Osteoblast (primary cell): ENCODE measurements at regions not wholly inside any gene's neighbourhood (a gene's known extent, or its start where the extent isn't known, plus 50 kb on each side); places are given as distances from the start of the nearest gene placed in this dataset.
A peak's percentile ranks its signal among the peaks of the same experiment; 100 is the strongest.

Experiments
- DNase-seq: peaks from one replicate; pipeline ENCODE4 v3.0.0; 2011; ENCODE audit warnings: low spot score, mixed read lengths; ENCODE audit not compliant: insufficient read length; ENCODE audit errors: missing footprints
- H2AFZ ChIP-seq: 2 replicates; pipeline ENCODE4 v1.6.0; 2011; ENCODE audit warnings: mild to moderate bottlenecking, low read length
- H3K27ac ChIP-seq: 2 replicates; pipeline ENCODE4 v1.5.1; 2011; ENCODE audit warnings: mild to moderate bottlenecking, low read depth, low read length, moderate library complexity
- H3K27me3 ChIP-seq: 2 replicates; pipeline ENCODE4 v1.6.0; 2012; ENCODE audit warnings: mild to moderate bottlenecking, control low read depth, inconsistent platforms, low read length, moderate library complexity; ENCODE audit not compliant: insufficient read depth
- H3K36me3 ChIP-seq: 2 replicates; pipeline ENCODE4 v1.5.1; 2011; ENCODE audit warnings: mild to moderate bottlenecking, low read length, control low read depth, moderate library complexity; ENCODE audit not compliant: insufficient read depth
- H3K4me1 ChIP-seq: 2 replicates; pipeline ENCODE4 v1.5.1; 2011; ENCODE audit warnings: mild to moderate bottlenecking, low read length, control low read depth, moderate library complexity; ENCODE audit not compliant: insufficient read depth
- H3K4me2 ChIP-seq: 2 replicates; pipeline ENCODE4 v1.6.0; 2011; ENCODE audit warnings: mild to moderate bottlenecking, low read length; ENCODE audit not compliant: insufficient read depth
- H3K4me3 ChIP-seq: fragments of 200-600 bp; sonication (generic); 3 replicates; pipeline ENCODE4 v1.5.1; 2012; ENCODE audit warnings: mild to moderate bottlenecking, low read length, inconsistent platforms; ENCODE audit not compliant: insufficient read depth
- H3K79me2 ChIP-seq: 2 replicates; pipeline ENCODE4 v1.6.0; 2012; ENCODE audit warnings: mild to moderate bottlenecking, low read length, control low read depth, inconsistent platforms; ENCODE audit not compliant: insufficient read depth
- H3K9me3 ChIP-seq: 2 replicates; pipeline ENCODE4 v1.5.1; 2011; ENCODE audit warnings: low read depth, low read length, control low read depth
- H4K20me1 ChIP-seq: 2 replicates; pipeline ENCODE4 v1.6.0; 2012; ENCODE audit warnings: mild to moderate bottlenecking, low read length, control low read depth; ENCODE audit not compliant: insufficient read depth
- TF ChIP-seq, protein P1 (sequence below): IDR thresholded peaks from 2 replicates; pipeline ENCODE4 v1.5.1; 2011; ENCODE audit warnings: mild to moderate bottlenecking, low read depth, low read length, moderate library complexity; ENCODE audit errors: extremely low read depth

DNA sequence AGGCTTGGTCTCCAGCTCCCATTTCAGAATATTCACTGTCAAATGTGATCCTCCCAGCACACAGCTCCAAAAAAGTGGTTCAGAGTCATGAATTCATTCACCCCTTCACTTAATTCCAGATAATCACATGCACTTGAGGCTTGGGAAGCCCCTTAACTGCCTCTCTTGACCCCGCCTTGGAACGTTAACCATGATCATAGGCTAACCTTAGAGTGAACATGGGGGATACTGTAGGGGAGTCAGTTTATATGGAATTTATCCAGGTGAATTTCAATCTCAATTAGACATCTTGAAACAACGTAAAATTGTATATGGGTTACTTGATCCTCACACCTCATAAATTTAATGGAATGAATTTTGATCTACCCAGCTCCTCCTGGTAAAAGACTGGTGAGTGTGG lies 346.8 kb upstream of the ARID1B start:
- Histone ChIP-seq H3K27ac (no peak overlapping the region), H3K4me2 (no peak overlapping the region), H3K9me3 (no peaks in the 10 kb centered on the region), H3K36me3 (no peaks in the 10 kb centered on the region), H3K79me2 (no peaks in the 10 kb centered on the region), H3K4me3 (no peak overlapping the region), H4K20me1 (no peaks in the 10 kb centered on the region), H3K27me3 (no peaks in the 10 kb centered on the region), H2AFZ (no peak overlapping the region), H3K4me1 (peaks cover 12% of the 10 kb centered on the region)
- TF ChIP-seq, protein P1, sequence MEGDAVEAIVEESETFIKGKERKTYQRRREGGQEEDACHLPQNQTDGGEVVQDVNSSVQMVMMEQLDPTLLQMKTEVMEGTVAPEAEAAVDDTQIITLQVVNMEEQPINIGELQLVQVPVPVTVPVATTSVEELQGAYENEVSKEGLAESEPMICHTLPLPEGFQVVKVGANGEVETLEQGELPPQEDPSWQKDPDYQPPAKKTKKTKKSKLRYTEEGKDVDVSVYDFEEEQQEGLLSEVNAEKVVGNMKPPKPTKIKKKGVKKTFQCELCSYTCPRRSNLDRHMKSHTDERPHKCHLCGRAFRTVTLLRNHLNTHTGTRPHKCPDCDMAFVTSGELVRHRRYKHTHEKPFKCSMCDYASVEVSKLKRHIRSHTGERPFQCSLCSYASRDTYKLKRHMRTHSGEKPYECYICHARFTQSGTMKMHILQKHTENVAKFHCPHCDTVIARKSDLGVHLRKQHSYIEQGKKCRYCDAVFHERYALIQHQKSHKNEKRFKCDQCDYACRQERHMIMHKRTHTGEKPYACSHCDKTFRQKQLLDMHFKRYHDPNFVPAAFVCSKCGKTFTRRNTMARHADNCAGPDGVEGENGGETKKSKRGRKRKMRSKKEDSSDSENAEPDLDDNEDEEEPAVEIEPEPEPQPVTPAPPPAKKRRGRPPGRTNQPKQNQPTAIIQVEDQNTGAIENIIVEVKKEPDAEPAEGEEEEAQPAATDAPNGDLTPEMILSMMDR: no peak
- DNase-seq: no peak

DNA sequence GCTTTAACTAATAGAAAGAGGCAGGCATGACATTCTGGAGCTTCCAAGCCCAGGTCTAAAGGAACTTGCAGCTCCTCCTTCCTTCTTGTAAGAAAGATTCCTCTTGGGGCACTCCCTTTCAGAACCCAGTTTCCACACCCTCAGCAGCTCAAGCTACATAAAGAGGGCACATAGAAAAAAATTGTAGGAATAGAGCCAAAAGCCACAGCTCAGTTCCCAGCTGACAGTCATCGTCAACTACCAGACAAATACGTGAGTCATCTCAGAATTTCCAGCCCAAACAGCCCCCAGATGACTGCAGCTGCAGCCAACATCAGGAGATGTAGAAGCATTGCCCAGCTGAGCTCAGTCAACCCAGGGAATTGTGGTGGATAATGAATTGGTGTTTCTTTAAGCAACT lies 349.8 kb upstream of the ARID1B start:
- Histone ChIP-seq H3K4me3 (no peak overlapping the region), H3K27me3 (no peaks in the 10 kb centered on the region), H3K9me3 (no peaks in the 10 kb centered on the region), H3K4me2 (no peak overlapping the region), H3K27ac (peak overlapping the region; percentile 7), H3K4me1 (peaks cover 17% of the 10 kb centered on the region), H2AFZ (no peak overlapping the region), H3K36me3 (no peaks in the 10 kb centered on the region), H4K20me1 (no peaks in the 10 kb centered on the region), H3K79me2 (no peaks in the 10 kb centered on the region)
- DNase-seq: peak; percentile 73
- TF ChIP-seq, protein P1: no peak

DNA sequence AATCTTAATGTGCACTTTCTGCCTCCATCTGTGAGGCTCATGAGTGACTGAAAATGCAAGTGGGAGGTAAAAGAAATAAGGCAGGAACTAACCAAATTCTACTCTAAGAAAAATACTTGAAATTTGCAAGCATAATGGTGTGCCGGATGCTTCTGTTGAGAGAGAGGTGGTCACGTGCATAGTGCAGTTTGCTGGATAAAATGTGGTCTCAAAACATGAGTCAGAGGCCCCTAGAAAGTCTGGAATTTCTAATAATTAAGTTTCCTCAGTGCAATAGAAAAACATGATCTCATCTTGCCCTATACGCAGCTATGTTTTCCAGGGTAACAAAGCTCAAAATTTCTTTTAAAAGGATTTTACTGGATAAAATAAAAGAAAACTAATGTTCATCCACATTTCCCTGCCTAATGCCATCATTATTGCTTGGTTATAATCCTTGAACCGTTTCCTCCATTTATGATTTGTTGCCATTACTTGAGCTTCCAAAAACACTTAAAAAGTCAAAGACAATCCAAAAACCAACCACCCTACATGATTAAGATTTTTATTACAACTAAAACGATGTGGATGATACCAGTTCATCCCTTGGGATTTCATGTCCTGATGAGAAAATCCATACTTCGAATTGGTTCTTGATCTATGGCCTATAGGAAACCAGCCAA lies 351.7 kb upstream of the ARID1B start:
- H3K27me3 ChIP-seq: no peaks in the 10 kb centered on the region
- H3K79me2 ChIP-seq: no peaks in the 10 kb centered on the region
- DNase-seq: peak; percentile 65
- H4K20me1 ChIP-seq: no peaks in the 10 kb centered on the region
- TF ChIP-seq, protein P1: no peak
- H3K27ac ChIP-seq: peak overlapping the region; percentile 44
- H2AFZ ChIP-seq: no peak overlapping the region
- peaks cover 18% of the 10 kb centered on the region for H3K4me1 ChIP-seq
- no peaks in the 10 kb centered on the region for H3K9me3 ChIP-seq
- no peaks in the 10 kb centered on the region for H3K36me3 ChIP-seq
- no peak overlapping the region for H3K4me3 ChIP-seq
- peak overlapping the region; percentile 7 for H3K4me2 ChIP-seq

DNA sequence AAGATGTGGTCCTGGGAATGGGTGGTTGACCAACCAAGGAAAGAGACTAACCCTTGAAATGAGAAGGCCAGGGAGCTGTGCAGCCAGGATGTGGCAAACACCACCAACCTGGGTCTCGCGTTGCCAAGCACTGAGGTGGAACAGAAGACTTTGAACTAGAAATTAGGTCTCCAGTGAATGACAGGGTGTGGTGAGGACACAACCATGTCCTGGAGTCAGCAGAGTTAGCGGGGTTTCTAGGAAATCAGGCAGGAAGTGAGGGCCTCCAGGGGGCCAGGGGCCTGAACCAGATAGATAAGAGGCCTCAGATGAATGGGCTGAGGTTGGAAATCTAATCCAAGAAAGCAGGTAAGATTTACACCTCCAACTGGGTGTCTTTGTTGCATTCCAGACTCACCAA lies 353.3 kb upstream of the ARID1B start:
- no peaks in the 10 kb centered on the region for H3K36me3 ChIP-seq
- no peak overlapping the region for H3K4me2 ChIP-seq
- H3K4me3 ChIP-seq: no peak overlapping the region
- H3K79me2 ChIP-seq: no peaks in the 10 kb centered on the region
- H3K27ac ChIP-seq: no peak overlapping the region
- H3K9me3 ChIP-seq: no peaks in the 10 kb centered on the region
- H4K20me1 ChIP-seq: no peaks in the 10 kb centered on the region
- no peak overlapping the region for H2AFZ ChIP-seq
- H3K4me1 ChIP-seq: peaks cover 23% of the 10 kb centered on the region
- DNase-seq: no peak
- no peaks in the 10 kb centered on the region for H3K27me3 ChIP-seq
- TF ChIP-seq, protein P1: no peak
